ENCODE measurements at regions not wholly inside any gene's neighbourhood (a gene's known extent, or its start where the extent isn't known, plus 50 kb on each side); places are given as distances from the start of the nearest gene placed in this dataset.
"Not testable (repeated sequence)": the region's sequence is repeated elsewhere in the genome, so short reads cannot be mapped to it uniquely, and the experiment has no call there.

- no peak for DNase-seq
- H3K27ac ChIP-seq: no peak overlapping the region
- no peaks in the 10 kb centered on the region for H3K27me3 ChIP-seq (ENCODE audit: insufficient read depth, low read depth, severe bottlenecking)
- no peak for TF ChIP-seq CTCF (IDR thresholded peaks at IDR 0.05; ENCODE audit: low read depth, low read length)
- H3K4me3 ChIP-seq (ENCODE audit: low read depth, low read length): no peak overlapping the region
- no peaks in the 10 kb centered on the region for H3K36me3 ChIP-seq
- H3K9me3 ChIP-seq (ENCODE audit: severe bottlenecking): no peaks in the 10 kb centered on the region
Observed at GRCh38 chr7:13727279-13727678, 262.2 kb downstream of the ETV1 start.

- Histone ChIP-seq H3K36me3 (no peaks in the 10 kb centered on the region), H3K9me3 (ENCODE audit: severe bottlenecking) (no peaks in the 10 kb centered on the region), H3K27me3 (ENCODE audit: insufficient read depth, low read depth, severe bottlenecking) (no peaks in the 10 kb centered on the region), H3K27ac (no peak overlapping the region), H3K4me3 (ENCODE audit: low read depth, low read length) (no peak overlapping the region)
- no peak for TF ChIP-seq CTCF (IDR thresholded peaks at IDR 0.05; ENCODE audit: low read depth, low read length)
- no peak for DNase-seq
Observed at GRCh38 chr7:13727751-13728150, 261.7 kb downstream of the ETV1 start.

GRCh38 chr7:13728430-13728829 is 261.0 kb downstream of the ETV1 start:
- H3K27ac ChIP-seq; DNase-seq; H3K9me3 ChIP-seq (ENCODE audit: severe bottlenecking); H3K36me3 ChIP-seq; H3K27me3 ChIP-seq (ENCODE audit: insufficient read depth, low read depth, severe bottlenecking); H3K4me3 ChIP-seq (ENCODE audit: low read depth, low read length): not testable (repeated sequence)

GRCh38 chr7:13731643-13732042 is 257.8 kb downstream of the ETV1 start:
- TF ChIP-seq CTCF (IDR thresholded peaks at IDR 0.05; ENCODE audit: low read depth, low read length): no peak
- Histone ChIP-seq H3K27ac (no peak overlapping the region), H3K27me3 (ENCODE audit: insufficient read depth, low read depth, severe bottlenecking) (no peaks in the 10 kb centered on the region), H3K36me3 (no peaks in the 10 kb centered on the region), H3K9me3 (ENCODE audit: severe bottlenecking) (no peaks in the 10 kb centered on the region), H3K4me3 (ENCODE audit: low read depth, low read length) (no peak overlapping the region)
- no peak for DNase-seq

- Histone ChIP-seq H3K36me3 (no peaks in the 10 kb centered on the region), H3K27ac (no peak overlapping the region), H3K27me3 (ENCODE audit: insufficient read depth, low read depth, severe bottlenecking) (no peaks in the 10 kb centered on the region), H3K9me3 (ENCODE audit: severe bottlenecking) (no peaks in the 10 kb centered on the region), H3K4me3 (ENCODE audit: low read depth, low read length) (no peak overlapping the region)
- no peak for TF ChIP-seq CTCF (IDR thresholded peaks at IDR 0.05; ENCODE audit: low read depth, low read length)
- DNase-seq: no peak
Observed at GRCh38 chr7:13737563-13737962, 251.9 kb downstream of the ETV1 start.

- TF ChIP-seq CTCF (IDR thresholded peaks at IDR 0.05; ENCODE audit: low read depth, low read length): no peak
- Histone ChIP-seq H3K36me3 (no peaks in the 10 kb centered on the region), H3K27me3 (ENCODE audit: insufficient read depth, low read depth, severe bottlenecking) (no peaks in the 10 kb centered on the region), H3K9me3 (ENCODE audit: severe bottlenecking) (no peaks in the 10 kb centered on the region), H3K27ac (no peak overlapping the region), H3K4me3 (ENCODE audit: low read depth, low read length) (no peak overlapping the region)
- DNase-seq: no peak
Observed at GRCh38 chr7:13742126-13742525, 247.3 kb downstream of the ETV1 start.

Measured in WERI-Rb-1 (cell line).